Ovary (tissue), 7 donors: ENCODE measurements at regions not wholly inside any gene's neighbourhood (a gene's known extent, or its start where the extent isn't known, plus 50 kb on each side); places are given as distances from the start of the nearest gene placed in this dataset.

Source experiments
- DNase-seq, 5 donors: peaks; one replicate each; pipeline ENCODE4 v3.0.0-alpha.2; 2019 to 2020
- H3K27ac ChIP-seq, 2 donors: fragments of 200-600 bp; one replicate each; pipeline versions ENCODE4 v1.5.1 to v1.8.0; 2019 to 2022
- H3K27me3 ChIP-seq: fragments of 200-600 bp; one replicate; pipeline ENCODE4 v1.8.0; 2022
- H3K36me3 ChIP-seq: fragments of 200-600 bp; sonication (generic); one replicate; pipeline ENCODE4 v1.5.1; 2019
- H3K4me1 ChIP-seq: one replicate; pipeline ENCODE4 v1.8.1; 2013; ENCODE audit warnings: mild to moderate bottlenecking, moderate library complexity; ENCODE audit not compliant: insufficient read depth
- H3K4me3 ChIP-seq: fragments of 200-600 bp; sonication (generic); one replicate; pipeline ENCODE4 v1.5.1; 2017
- H3K9me3 ChIP-seq, 2 donors: fragments of 200-600 bp in 1 of 2; sonication (generic) in 1 of 2; one replicate each; pipeline versions ENCODE4 v1.5.1 to v1.8.1; 2013 to 2019; ENCODE audit warnings: mild to moderate bottlenecking in 1 of 2, moderate library complexity in 1 of 2
- CTCF ChIP-seq, 3 donors: fragments of 450-650 bp in 2 of 3; fragments of 200-600 bp in 1 of 3; IDR thresholded peaks; one replicate each; pipeline versions ENCODE4 v1.5.1 to v1.8.0; 2016 to 2022; ENCODE audit warnings: antibody characterized with exemption in 3 of 3, mild to moderate bottlenecking in 1 of 3
- EP300 ChIP-seq: sonication (generic); formaldehyde crosslinking; IDR thresholded peaks from one replicate; pipeline ENCODE4 v1.6.1; 2017; ENCODE audit warnings: antibody characterized with exemption
- POLR2A ChIP-seq: fragments of 450-650 bp; IDR thresholded peaks from one replicate; pipeline ENCODE4 v1.6.1; 2017; ENCODE audit warnings: antibody characterized with exemption, mild to moderate bottlenecking, moderate library complexity
- WGBS, 3 donors: extraction: QIAGEN DNeasy Blood & Tissue Kit in 1 of 3; methylation state at CpG; one replicate each; pipeline versions ENCODE4 v1.1.5 to v1.1.7; 2013 to 2017; 5-methylcytosine and 5-hydroxymethylcytosine counted together
- intact Hi-C, 4 donors: fragments of 100-400 bp; cut with DNase I; formaldehyde crosslinking; loops; one replicate each; pipeline versions ENCODE4 v1.11.0 to v1.15.1; 2022 to 2023
- donor health status: DM: no; HTN: no; CAD: no; lungs with moderate emphysema.
- donor health status: DM: no; HTN: no; CAD: no.
- donor health status: Bipolar disorder and iron deficiency.
- donor health status: DM: no; HTN: no; CAD: no.
- donor health status: DM: yes; HTN: yes; CAD: no.

GRCh38 chr4:156475322-156475721, 496.3 kb downstream of the PDGFC start:
- intact Hi-C loops = loop anchor here in 2 of 4 donors (10.0 kb wide), 2 partner anchors 489 to 569 kb away; no protein-coding TSS in a partner anchor
- Histone ChIP-seq H3K4me1 (no peaks in the 10 kb centered on the region), H3K9me3 (no peaks in the 10 kb centered on the region), H3K36me3 (no peaks in the 10 kb centered on the region), H3K27ac (no peak overlapping the region), H3K4me3 (no peak overlapping the region), H3K27me3 (no peaks in the 10 kb centered on the region)
- no peak for DNase-seq
- peak in 2 of 3 donors; percentile 30 to 40 for TF ChIP-seq CTCF (IDR thresholded peaks at IDR 0.05)
- TF ChIP-seq POLR2A = no peak
- TF ChIP-seq EP300 = no peak

GRCh38 chr4:156473151-156473550, 498.4 kb downstream of the PDGFC start:
- H3K27ac ChIP-seq = no peak overlapping the region
- TF ChIP-seq POLR2A (no peak), CTCF (IDR thresholded peaks at IDR 0.05) (no peak), EP300 (no peak)
- H3K36me3 ChIP-seq = no peaks in the 10 kb centered on the region
- intact Hi-C loops = loop anchor here in 2 of 4 donors (10.0 kb wide), 2 partner anchors 492 to 572 kb away; no protein-coding TSS in a partner anchor
- no peak for DNase-seq
- no peaks in the 10 kb centered on the region for H3K9me3 ChIP-seq
- H3K4me1 ChIP-seq = no peaks in the 10 kb centered on the region
- WGBS, 3 donors = 84 to 89% (median 89%) methylated on average over 3 of the region's 3 CpGs
- no peaks in the 10 kb centered on the region for H3K27me3 ChIP-seq
- H3K4me3 ChIP-seq = no peak overlapping the region

GRCh38 chr4:156472624-156473023, 499.0 kb downstream of the PDGFC start:
- H3K4me3 ChIP-seq = no peak overlapping the region
- H3K36me3 ChIP-seq = no peaks in the 10 kb centered on the region
- no peaks in the 10 kb centered on the region for H3K27me3 ChIP-seq
- no peak for DNase-seq
- TF ChIP-seq EP300 (no peak), CTCF (IDR thresholded peaks at IDR 0.05) (no peak), POLR2A (no peak)
- 63 to 86% (median 79%) methylated on average over 1 of the region's 1 CpG for WGBS, 3 donors
- intact Hi-C loops = loop anchor here in 2 of 4 donors (10.0 kb wide), 2 partner anchors 492 to 572 kb away; no protein-coding TSS in a partner anchor
- no peaks in the 10 kb centered on the region for H3K4me1 ChIP-seq
- no peaks in the 10 kb centered on the region for H3K9me3 ChIP-seq
- no peak overlapping the region for H3K27ac ChIP-seq

- no peak for DNase-seq
- H3K4me1 ChIP-seq = no peaks in the 10 kb centered on the region
- no peaks in the 10 kb centered on the region for H3K9me3 ChIP-seq
- intact Hi-C loops = no loop called here
- 86 to 92% (median 92%) methylated on average over 5 of the region's 5 CpGs for WGBS, 3 donors
- H3K27me3 ChIP-seq = no peaks in the 10 kb centered on the region
- H3K4me3 ChIP-seq = no peak overlapping the region
- TF ChIP-seq EP300 (no peak), POLR2A (no peak), CTCF (IDR thresholded peaks at IDR 0.05) (no peak)
- no peaks in the 10 kb centered on the region for H3K36me3 ChIP-seq
- no peak overlapping the region for H3K27ac ChIP-seq
Observed at GRCh38 chr4:156459584-156459983, 505.9 kb upstream of the CTSO start.
